K562 (cell line): ENCODE measurements at regions not wholly inside any gene's neighbourhood (a gene's known extent, or its start where the extent isn't known, plus 50 kb on each side); places are given as distances from the start of the nearest gene placed in this dataset.
A peak's percentile ranks its signal among the peaks of the same experiment; 100 is the strongest.

Experiments
- ATAC-seq: fragments of 200-7000 bp; cut with Tn5 transposase; 3 replicates; pipeline ENCODE4 v1.9.1; 2020; ENCODE audit warnings: moderate library complexity
- BruUV-seq: library from RNA; stranded (reverse); fragments of 400-500 nt; replicated peaks from 2 replicates; lab custom pipeline; 2021; lab: Mats Ljungman, UMichigan
- CTCF ChIA-PET: fragments of 300-600 bp; formaldehyde crosslinking; extraction: SDS; loops from one replicate; lab custom pipeline; 2021; ENCODE audit warnings: low intra/inter-chr PET ratio; lab: Yijun Ruan, JAX
- POLR2A ChIA-PET: fragments of 300-600, 350-650 bp; sonication (Branson Sonifier 250); formaldehyde crosslinking; extraction: SDS; loops from one replicate; lab custom pipeline; 2021; ENCODE audit warnings: antibody characterized with exemption, inconsistent platforms; lab: Yijun Ruan, JAX
- DNase-seq, 4 experiments: peaks; one replicate each; pipeline versions ENCODE4 v3.0.0 to v3.0.0-alpha.2; 2011 to 2018; ENCODE audit warnings: low spot score in 3 of 4, mixed read lengths in 3 of 4; ENCODE audit errors: extremely low read depth in 1 of 4
- FAIRE-seq: peaks from 2 replicates; lab custom pipeline; 2011; peaks lifted over from hg19 to GRCh38; lab: Jason Lieb, UNC
- H2AFZ ChIP-seq: 2 replicates; pipeline ENCODE4 v1.6.0; 2011; ENCODE audit warnings: low read depth, low read length, control low read depth, inconsistent platforms
- H3K27ac ChIP-seq: fragments of 200-600 bp; 3 replicates; pipeline ENCODE4 v1.8.0; 2011; ENCODE audit warnings: low read depth, mild to moderate bottlenecking, control low read depth, inconsistent platforms, low read length, moderate library complexity, mixed read lengths; ENCODE audit errors: extremely low read depth
- H3K27me3 ChIP-seq, 2 experiments: fragments of 300-600 bp in 1 of 2; 2 replicates in 1 of 2; 3 replicates in 1 of 2; pipeline versions ENCODE4 v1.6.0 to v1.8.0; 2011; ENCODE audit warnings: inconsistent platforms in 2 of 2, low read length in 2 of 2, mild to moderate bottlenecking in 1 of 2, mixed read lengths in 1 of 2, moderate library complexity in 1 of 2; ENCODE audit not compliant: control insufficient read depth in 2 of 2, insufficient read depth in 2 of 2
- H3K36me3 ChIP-seq: fragments of 300-600 bp; 3 replicates; pipeline ENCODE4 v1.8.0; 2011; ENCODE audit warnings: mild to moderate bottlenecking, low read length, inconsistent platforms; ENCODE audit not compliant: control insufficient read depth, insufficient read depth
- H3K4me1 ChIP-seq, 2 experiments: fragments of 200-600 bp in 1 of 2; replicated peaks in 1 of 2; 2 replicates in 1 of 2; 3 replicates in 1 of 2; pipeline versions ENCODE4 v1.5.1 to v1.8.0; 2011; ENCODE audit warnings: inconsistent platforms in 2 of 2, low read length in 2 of 2, mild to moderate bottlenecking in 1 of 2, mixed read lengths in 1 of 2, moderate library complexity in 1 of 2; ENCODE audit not compliant: control insufficient read depth in 2 of 2, insufficient read depth in 2 of 2
- H3K4me2 ChIP-seq: 2 replicates; pipeline ENCODE4 v1.6.1; 2011; ENCODE audit warnings: low read length, control low read depth, inconsistent platforms, mixed read lengths; ENCODE audit not compliant: insufficient read depth
- H3K4me3 ChIP-seq: fragments of 200-600 bp; sonication (generic), shearing (Covaris generic); 2 replicates; pipeline ENCODE4 v1.5.1; 2016; ENCODE audit warnings: control low read depth, inconsistent platforms
- H3K79me2 ChIP-seq: fragments of 200-600 bp; 3 replicates; pipeline ENCODE4 v1.8.0; 2011; ENCODE audit warnings: low read length, inconsistent platforms; ENCODE audit not compliant: control insufficient read depth, insufficient read depth
- H3K9ac ChIP-seq, 2 experiments: 2 replicates each; pipeline versions ENCODE4 v1.6.0 to v1.6.1; 2011; ENCODE audit warnings: low read depth in 2 of 2, low read length in 2 of 2, control low read depth in 1 of 2, inconsistent platforms in 1 of 2, mild to moderate bottlenecking in 1 of 2, mixed read lengths in 1 of 2; ENCODE audit not compliant: insufficient read depth in 1 of 2
- H3K9me1 ChIP-seq: one replicate; pipeline ENCODE4 v1.6.0; 2011; ENCODE audit warnings: inconsistent platforms, mild to moderate bottlenecking, low read length, moderate library complexity; ENCODE audit not compliant: control insufficient read depth, insufficient read depth
- H3K9me3 ChIP-seq: replicated peaks from 2 replicates; pipeline ENCODE4 v1.5.1; 2011; ENCODE audit warnings: low read depth, low read length, inconsistent platforms; ENCODE audit not compliant: control insufficient read depth, insufficient read depth
- H4K20me1 ChIP-seq: replicated peaks from 2 replicates; pipeline ENCODE4 v1.6.1; 2011; ENCODE audit warnings: low read length, inconsistent platforms, mixed read lengths; ENCODE audit not compliant: control insufficient read depth, insufficient read depth
- ARNT ChIP-seq, 2 experiments: fragments of 450-650 bp; IDR thresholded peaks; 2 replicates each; pipeline ENCODE4 v1.6.1; 2016; ENCODE audit warnings: mild to moderate bottlenecking in 1 of 2
- ETV5 ChIP-seq: sonication (generic); formaldehyde crosslinking; IDR thresholded peaks from 2 replicates; pipeline ENCODE4 v1.4.0; 2020; ENCODE audit warnings: low read depth, mild to moderate bottlenecking, missing genetic modification reagents
- NFRKB ChIP-seq: fragments of 450-650 bp; IDR thresholded peaks from 2 replicates; pipeline ENCODE4 v1.6.1; 2016; ENCODE audit warnings: low read depth
- SRSF9 ChIP-seq: fragments of 200-400 bp; formaldehyde crosslinking; IDR thresholded peaks from 2 replicates; pipeline ENCODE4 v1.6.1; 2017; ENCODE audit warnings: low read depth, low read length, borderline replicate concordance
- ZFP36 ChIP-seq: fragments of 150-350 bp; IDR thresholded peaks from 2 replicates; pipeline ENCODE4 v1.6.1; 2018; ENCODE audit warnings: low read length, low read depth; ENCODE audit not compliant: partially characterized antibody
- ZNF551 ChIP-seq: fragments of 250-450 bp; sonication (Bioruptor Pico); IDR thresholded peaks from 2 replicates; pipeline ENCODE4 v1.5.0; 2021; ENCODE audit warnings: mild to moderate bottlenecking, moderate library complexity
- WGBS: fragments of 100-300 bp; shearing (Covaris generic); methylation state at CpG from one replicate; pipeline ENCODE4 v1.1.6; 2016; ENCODE audit warnings: low coverage, mixed read lengths; ENCODE audit not compliant: insufficient coverage; ENCODE audit errors: missing lambda C conversion rate; 5-methylcytosine and 5-hydroxymethylcytosine counted together
- in situ Hi-C: fragments of 300-500 bp; cut with MboI; formaldehyde crosslinking; loops from 4 replicates; pipeline ENCODE4 v1.15.0; 2018; ENCODE audit warnings: inconsistent platforms, mixed read lengths
- intact Hi-C: fragments of 100-400 bp; cut with micrococcal nuclease; formaldehyde crosslinking; loops from 2 replicates; pipeline ENCODE4 v1.14.2; 2022
- TF ChIP-seq, protein P1 (sequence below): IDR thresholded peaks from 3 replicates; pipeline ENCODE4 v1.6.1; 2011; ENCODE audit warnings: borderline replicate concordance, mild to moderate bottlenecking, moderate library complexity; ENCODE audit not compliant: insufficient read length; ENCODE audit errors: extremely low read depth
- TF ChIP-seq, protein P2 (sequence below), 3 experiments: IDR thresholded peaks in 2 of 3; conservative IDR thresholded peaks in 1 of 3; 2 replicates each; pipeline ENCODE4 v1.5.1; 2011 to 2012; ENCODE audit warnings: low read length in 3 of 3, mild to moderate bottlenecking in 3 of 3, control low read depth in 2 of 3, improper control_type of control experiment in 1 of 3, inconsistent platforms in 1 of 3, low read depth in 1 of 3, mixed read lengths in 1 of 3, moderate library complexity in 1 of 3; ENCODE audit not compliant: insufficient read depth in 2 of 3
- TF ChIP-seq, protein P3 (sequence below): IDR thresholded peaks from 2 replicates; pipeline ENCODE4 v1.6.1; 2011; ENCODE audit warnings: borderline replicate concordance, low read depth, mild to moderate bottlenecking, moderate library complexity, low read length; ENCODE audit not compliant: insufficient read depth, poor library complexity, severe bottlenecking

DNA sequence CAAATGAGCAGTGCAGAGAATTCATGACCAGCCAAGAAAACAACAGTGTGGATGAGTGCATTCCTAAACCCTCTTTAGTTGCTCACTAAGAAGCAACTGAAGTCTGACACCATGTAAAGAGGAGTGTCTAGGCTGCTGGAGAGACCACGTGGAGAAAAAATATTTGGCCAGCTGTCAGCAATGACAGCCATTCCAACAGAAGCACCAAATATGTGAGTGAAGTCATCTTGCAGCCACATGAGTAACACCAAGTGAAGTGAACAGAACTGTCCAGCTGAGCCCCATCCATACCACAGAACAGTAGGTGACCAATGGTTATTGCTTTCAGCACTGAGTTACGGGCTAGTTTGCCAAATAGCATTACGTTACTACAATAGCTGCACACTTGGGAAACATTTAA lies 89.4 kb downstream of the TBXT start (continued):
- TF ChIP-seq, protein P1, sequence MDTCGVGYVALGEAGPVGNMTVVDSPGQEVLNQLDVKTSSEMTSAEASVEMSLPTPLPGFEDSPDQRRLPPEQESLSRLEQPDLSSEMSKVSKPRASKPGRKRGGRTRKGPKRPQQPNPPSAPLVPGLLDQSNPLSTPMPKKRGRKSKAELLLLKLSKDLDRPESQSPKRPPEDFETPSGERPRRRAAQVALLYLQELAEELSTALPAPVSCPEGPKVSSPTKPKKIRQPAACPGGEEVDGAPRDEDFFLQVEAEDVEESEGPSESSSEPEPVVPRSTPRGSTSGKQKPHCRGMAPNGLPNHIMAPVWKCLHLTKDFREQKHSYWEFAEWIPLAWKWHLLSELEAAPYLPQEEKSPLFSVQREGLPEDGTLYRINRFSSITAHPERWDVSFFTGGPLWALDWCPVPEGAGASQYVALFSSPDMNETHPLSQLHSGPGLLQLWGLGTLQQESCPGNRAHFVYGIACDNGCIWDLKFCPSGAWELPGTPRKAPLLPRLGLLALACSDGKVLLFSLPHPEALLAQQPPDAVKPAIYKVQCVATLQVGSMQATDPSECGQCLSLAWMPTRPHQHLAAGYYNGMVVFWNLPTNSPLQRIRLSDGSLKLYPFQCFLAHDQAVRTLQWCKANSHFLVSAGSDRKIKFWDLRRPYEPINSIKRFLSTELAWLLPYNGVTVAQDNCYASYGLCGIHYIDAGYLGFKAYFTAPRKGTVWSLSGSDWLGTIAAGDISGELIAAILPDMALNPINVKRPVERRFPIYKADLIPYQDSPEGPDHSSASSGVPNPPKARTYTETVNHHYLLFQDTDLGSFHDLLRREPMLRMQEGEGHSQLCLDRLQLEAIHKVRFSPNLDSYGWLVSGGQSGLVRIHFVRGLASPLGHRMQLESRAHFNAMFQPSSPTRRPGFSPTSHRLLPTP, result no peak
- TF ChIP-seq ZFP36, result no peak
- no peak for TF ChIP-seq SRSF9
- no peak for TF ChIP-seq ARNT (IDR thresholded peaks at IDR 0.05)
- TF ChIP-seq ETV5 (CRISPR knock-in tag), result no peak
- TF ChIP-seq NFRKB, result no peak

DNA sequence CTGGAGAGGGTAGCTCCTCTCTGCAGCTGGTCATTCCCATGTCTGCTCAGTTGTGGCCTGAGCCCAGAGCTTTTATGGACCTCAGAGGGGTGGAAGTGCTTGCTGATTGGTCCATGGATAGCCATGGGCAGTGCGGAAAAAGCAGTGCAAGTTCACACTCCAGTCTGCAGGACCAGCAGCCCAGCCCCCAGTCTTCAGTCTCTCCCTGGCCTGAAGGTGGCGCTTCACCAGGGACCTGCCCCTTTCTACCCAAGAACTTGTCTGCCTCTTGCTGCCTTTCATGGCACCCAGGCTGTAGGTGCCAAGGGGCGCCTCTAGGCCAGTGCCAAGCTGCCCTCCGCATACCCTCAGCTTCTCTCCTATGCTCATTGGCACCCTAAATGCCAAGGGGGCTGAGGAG lies 91.0 kb downstream of the TBXT start:
- POLR2A ChIA-PET, result no interaction called here
- BruUV-seq, result no TSS peak
- in situ Hi-C loops, result no loop called here

More for the DNA sequence above, 91.0 kb downstream of the TBXT start:
- no peak overlapping the region for H3K4me2 ChIP-seq
- CTCF ChIA-PET, result no interaction called here
- H3K9ac ChIP-seq, result no peak overlapping the region
- H3K79me2 ChIP-seq, result no peaks in the 10 kb centered on the region
- intact Hi-C loops, result no loop called here
- H3K36me3 ChIP-seq, result no peaks in the 10 kb centered on the region
- DNase-seq, result peak in 1 of 4 experiments; percentile 9
- H2AFZ ChIP-seq, result no peak overlapping the region
- peak; percentile 83 for ATAC-seq
- H3K4me1 ChIP-seq, result 0 out of 5 replicates have a peak, but pooled peaks cover 0 to 3% of the 10 kb centered on the region in 2 experiments
- WGBS, result 0% methylated on average over 4 of the region's 4 CpGs
- TF ChIP-seq, protein P2, sequence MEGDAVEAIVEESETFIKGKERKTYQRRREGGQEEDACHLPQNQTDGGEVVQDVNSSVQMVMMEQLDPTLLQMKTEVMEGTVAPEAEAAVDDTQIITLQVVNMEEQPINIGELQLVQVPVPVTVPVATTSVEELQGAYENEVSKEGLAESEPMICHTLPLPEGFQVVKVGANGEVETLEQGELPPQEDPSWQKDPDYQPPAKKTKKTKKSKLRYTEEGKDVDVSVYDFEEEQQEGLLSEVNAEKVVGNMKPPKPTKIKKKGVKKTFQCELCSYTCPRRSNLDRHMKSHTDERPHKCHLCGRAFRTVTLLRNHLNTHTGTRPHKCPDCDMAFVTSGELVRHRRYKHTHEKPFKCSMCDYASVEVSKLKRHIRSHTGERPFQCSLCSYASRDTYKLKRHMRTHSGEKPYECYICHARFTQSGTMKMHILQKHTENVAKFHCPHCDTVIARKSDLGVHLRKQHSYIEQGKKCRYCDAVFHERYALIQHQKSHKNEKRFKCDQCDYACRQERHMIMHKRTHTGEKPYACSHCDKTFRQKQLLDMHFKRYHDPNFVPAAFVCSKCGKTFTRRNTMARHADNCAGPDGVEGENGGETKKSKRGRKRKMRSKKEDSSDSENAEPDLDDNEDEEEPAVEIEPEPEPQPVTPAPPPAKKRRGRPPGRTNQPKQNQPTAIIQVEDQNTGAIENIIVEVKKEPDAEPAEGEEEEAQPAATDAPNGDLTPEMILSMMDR (IDR thresholded peaks at IDR 0.05 in 2 of 3, conservative IDR thresholded peaks at IDR 0.05 in 1 of 3; ENCODE audit: insufficient read depth in 2 of 3, low read depth in 1 of 3, low read length in 3 of 3), result peak; percentile 39 to 55 (median 42); a peak in 5 of 6 replicates
- TF ChIP-seq ZNF551 (CRISPR knock-in tag), result no peak
- TF ChIP-seq, protein P3, sequence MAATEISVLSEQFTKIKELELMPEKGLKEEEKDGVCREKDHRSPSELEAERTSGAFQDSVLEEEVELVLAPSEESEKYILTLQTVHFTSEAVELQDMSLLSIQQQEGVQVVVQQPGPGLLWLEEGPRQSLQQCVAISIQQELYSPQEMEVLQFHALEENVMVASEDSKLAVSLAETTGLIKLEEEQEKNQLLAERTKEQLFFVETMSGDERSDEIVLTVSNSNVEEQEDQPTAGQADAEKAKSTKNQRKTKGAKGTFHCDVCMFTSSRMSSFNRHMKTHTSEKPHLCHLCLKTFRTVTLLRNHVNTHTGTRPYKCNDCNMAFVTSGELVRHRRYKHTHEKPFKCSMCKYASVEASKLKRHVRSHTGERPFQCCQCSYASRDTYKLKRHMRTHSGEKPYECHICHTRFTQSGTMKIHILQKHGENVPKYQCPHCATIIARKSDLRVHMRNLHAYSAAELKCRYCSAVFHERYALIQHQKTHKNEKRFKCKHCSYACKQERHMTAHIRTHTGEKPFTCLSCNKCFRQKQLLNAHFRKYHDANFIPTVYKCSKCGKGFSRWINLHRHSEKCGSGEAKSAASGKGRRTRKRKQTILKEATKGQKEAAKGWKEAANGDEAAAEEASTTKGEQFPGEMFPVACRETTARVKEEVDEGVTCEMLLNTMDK, result peak; percentile 44
- H3K27me3 ChIP-seq, result peaks cover 0 to 5% of the 10 kb centered on the region in 2 experiments; a peak in 1 of 5 replicates
- H3K27ac ChIP-seq, result no peak overlapping the region
- no peak overlapping the region for H3K4me3 ChIP-seq
- no peak for FAIRE-seq
- H4K20me1 ChIP-seq, result no peaks in the 10 kb centered on the region
- H3K9me1 ChIP-seq, result no peaks in the 10 kb centered on the region
- no peaks in the 10 kb centered on the region for H3K9me3 ChIP-seq
